ENCODE measurements at regions not wholly inside any gene's neighbourhood (a gene's known extent, or its start where the extent isn't known, plus 50 kb on each side); places are given as distances from the start of the nearest gene placed in this dataset.
"Not testable (repeated sequence)": the region's sequence is repeated elsewhere in the genome, so short reads cannot be mapped to it uniquely, and the experiment has no call there.

DNA sequence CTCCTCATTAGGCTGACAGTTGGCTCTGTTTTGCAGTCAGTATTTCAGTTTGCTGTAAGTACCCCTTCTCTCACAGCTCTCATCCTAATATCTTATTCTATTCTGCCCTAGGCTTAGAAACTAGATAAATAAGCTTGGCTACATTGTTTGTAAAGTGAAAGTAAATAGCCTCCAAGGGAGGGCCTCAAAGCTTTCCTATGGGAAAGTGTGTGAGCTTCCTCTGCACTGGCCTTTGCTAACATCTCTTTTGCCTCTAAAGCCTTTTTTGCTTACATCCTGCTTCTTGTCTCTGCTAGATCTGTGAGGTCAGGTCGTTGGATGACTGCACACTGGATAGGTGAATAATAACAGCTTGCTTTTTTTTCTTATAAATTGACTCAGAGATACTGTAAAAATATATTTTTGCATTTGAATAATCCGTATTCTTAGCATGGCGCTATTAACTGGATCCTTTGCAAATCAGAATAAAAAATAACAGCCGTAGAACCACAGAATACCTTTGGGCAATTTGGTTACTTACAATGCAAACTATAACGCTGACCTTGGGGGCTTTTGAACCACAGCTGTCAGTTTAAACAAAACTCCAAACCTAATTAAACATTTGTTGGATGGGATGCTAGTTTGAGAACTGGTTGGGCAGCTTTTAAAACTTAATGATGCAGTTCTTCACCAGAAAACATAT is 55.1 kb downstream of the TTC6 start:
- DNase-seq (ENCODE audit: low read depth): peak; percentile 3

GRCh38 chr14:37652042-37652441 is 56.6 kb downstream of the TTC6 start:
- DNase-seq (ENCODE audit: low read depth): no peak

- no peak for DNase-seq (ENCODE audit: low read depth)
Observed at GRCh38 chr14:37655418-37655817, 60.0 kb downstream of the TTC6 start.

DNA sequence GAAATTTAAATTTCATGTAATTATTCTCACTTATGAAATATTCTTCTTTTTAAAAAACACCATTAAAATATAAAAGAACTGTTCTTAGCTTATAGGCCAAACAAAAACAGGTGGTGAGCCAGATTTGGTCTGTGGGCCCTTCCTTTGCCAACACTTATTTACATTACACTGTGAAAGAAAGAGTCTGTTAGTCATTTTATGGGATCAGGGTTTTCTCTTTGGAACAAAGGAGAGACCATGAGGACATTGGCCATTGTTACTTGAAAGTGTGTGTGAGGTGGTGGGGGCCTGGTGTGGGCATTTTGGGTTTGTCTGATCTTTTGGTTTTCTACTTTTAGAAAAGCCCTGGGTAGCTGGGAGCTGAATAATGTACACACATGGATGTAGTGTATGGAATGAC is 62.7 kb downstream of the TTC6 start:
- DNase-seq (ENCODE audit: low read depth): no peak

GRCh38 chr14:37663498-37663897 is 68.1 kb downstream of the TTC6 start:
- no peak for DNase-seq (ENCODE audit: low read depth)

- DNase-seq (ENCODE audit: low read depth): no peak
Observed at GRCh38 chr14:37665479-37665878, 70.0 kb downstream of the TTC6 start.

DNA sequence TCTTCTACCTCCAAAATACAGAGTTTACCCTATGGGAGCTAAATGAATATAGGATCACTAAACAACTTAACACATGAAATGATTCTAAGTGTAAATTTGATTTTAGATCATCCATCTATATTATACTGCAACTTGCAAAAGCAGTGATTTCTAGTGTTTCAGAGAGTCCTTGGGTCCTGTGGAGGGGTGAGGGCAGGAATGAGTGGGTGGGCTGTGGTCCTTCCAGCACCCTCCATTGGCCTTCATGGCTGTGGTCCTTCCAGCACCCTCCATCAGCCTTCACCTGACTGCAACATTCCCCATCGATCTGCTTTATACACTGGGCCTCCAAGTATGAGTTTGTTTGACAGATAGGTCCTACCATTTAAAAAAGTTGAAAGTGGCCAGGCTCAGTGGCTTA is 70.5 kb downstream of the TTC6 start:
- no peak for DNase-seq (ENCODE audit: low read depth)

DNA sequence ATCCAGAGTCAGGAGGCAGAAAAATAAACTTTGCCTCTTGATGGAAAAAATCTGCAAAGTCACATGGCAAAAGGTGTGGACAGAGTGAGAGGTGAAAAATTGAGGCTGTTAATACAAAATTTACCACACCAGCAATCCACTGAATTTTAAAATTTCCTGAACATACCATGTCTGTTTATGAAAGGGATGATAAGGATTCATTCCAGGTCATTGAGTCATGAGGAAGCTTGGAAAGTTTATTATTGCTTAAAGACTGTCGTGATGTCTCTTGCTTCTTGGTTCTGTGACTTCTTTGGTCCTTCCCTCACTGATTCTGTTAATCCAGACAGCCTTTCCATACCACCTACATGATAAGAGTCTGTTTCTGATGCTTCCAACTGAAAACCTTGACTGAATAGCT is 73.2 kb downstream of the TTC6 start:
- peak; percentile 74 for DNase-seq (ENCODE audit: low read depth)

- no peak for DNase-seq (ENCODE audit: low read depth)
Observed at GRCh38 chr14:37669242-37669641, 73.8 kb downstream of the TTC6 start.

GRCh38 chr14:37673439-37673838 is 78.0 kb downstream of the TTC6 start:
- no peak for DNase-seq (ENCODE audit: low read depth)

GRCh38 chr14:37678916-37679315 is 83.5 kb downstream of the TTC6 start:
- peak; percentile 62 for DNase-seq (ENCODE audit: low read depth)

GRCh38 chr14:37681486-37681885 is 86.1 kb downstream of the TTC6 start:
- no peak for DNase-seq (ENCODE audit: low read depth)

- not testable (repeated sequence) for DNase-seq (ENCODE audit: low read depth)
Observed at GRCh38 chr14:37692680-37693079, 97.3 kb downstream of the TTC6 start.

DNA sequence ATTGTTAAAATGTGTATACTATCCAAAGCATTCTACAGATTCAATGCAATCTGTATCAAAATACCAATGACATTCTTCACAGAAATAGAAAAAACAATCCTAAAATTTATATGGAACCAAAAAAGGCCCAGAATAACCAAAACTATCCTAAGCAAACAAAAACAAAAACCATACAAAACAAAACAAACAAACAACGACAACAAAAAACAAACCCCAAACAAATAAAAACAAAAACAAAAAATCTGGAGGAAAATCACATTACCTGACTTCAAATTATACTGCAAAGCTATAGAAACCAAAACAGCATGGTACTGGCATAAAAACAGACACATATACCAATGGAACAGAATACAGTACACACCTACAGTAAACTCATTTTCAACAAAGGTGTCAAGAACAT is 98.0 kb downstream of the TTC6 start:
- DNase-seq (ENCODE audit: low read depth): not testable (repeated sequence)

DNA sequence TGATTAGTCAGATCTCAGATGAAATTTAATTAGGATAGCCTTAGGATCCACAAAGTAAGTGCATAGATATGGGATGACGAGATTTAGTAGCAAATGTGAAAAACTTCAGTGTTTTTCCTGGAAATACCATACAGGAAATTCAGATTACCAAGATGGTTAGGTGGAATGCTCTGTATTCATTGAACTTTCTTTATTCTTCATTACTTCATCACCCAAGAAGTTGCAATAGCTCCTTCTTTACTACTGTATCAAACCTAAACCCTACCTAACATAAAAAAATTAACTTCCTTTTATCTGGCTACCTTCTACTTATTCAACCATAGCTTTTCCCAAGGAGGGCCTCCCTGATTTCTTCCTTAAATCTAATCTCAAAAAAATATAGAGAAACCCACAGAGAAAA is 100.4 kb downstream of the TTC6 start:
- peak; percentile 56 for DNase-seq (ENCODE audit: low read depth)

DNA sequence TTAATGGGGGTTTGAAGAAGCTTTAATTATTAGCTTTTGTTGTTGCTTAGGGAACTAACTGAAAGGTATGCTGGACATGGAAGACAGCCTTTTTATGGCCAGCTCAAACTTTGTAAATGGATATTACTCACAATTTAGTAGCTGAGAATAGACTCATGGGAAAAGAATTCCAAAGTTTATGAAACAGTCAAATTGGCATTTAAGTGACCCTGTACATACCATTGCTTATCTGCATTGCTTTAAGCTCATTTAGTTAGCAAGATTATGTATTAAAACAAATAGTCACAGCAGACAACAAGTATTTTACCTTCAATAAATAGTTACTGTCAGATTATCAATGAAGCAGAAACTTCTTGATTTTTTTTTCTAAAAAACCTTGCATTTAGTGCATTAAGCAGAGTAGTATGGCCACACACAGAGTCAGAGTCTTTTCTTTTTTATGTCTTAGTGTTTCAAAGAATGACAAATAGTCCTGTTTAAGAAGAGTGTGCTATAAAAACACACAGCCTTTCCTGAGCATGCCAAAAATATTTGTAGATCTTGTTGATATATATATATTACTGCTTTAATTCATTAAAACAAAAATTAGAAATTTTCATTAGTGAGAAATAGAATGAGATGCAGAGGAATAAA is 102.2 kb downstream of the TTC6 start:
- DNase-seq (ENCODE audit: low read depth): peak; percentile 83

GRCh38 chr14:37698840-37699777 is 103.7 kb downstream of the TTC6 start:
- no peak for DNase-seq (ENCODE audit: low read depth)

GRCh38 chr14:37707716-37708115 is 112.3 kb downstream of the TTC6 start:
- no peak for DNase-seq (ENCODE audit: low read depth)

DNA sequence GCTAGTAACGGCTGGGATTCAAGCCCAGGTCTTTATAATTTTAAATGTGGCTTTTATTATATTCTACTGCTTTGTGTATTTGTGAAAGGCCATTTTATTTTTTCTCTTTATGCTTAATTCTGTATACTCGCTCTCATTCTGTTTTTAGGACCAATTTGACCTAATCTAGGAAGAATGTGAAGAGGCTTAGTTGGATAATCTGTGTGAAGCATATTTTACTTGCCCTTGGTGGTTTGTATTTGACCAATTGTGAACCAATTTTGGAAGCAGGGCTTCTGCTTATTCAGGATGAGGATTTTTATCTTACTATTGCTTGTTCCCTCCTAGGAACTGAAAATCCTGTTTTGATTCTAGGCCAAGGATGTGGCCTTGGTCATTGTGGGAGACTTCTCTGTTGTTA is 113.1 kb downstream of the TTC6 start:
- peak; percentile 65 for DNase-seq (ENCODE audit: low read depth)

DNA sequence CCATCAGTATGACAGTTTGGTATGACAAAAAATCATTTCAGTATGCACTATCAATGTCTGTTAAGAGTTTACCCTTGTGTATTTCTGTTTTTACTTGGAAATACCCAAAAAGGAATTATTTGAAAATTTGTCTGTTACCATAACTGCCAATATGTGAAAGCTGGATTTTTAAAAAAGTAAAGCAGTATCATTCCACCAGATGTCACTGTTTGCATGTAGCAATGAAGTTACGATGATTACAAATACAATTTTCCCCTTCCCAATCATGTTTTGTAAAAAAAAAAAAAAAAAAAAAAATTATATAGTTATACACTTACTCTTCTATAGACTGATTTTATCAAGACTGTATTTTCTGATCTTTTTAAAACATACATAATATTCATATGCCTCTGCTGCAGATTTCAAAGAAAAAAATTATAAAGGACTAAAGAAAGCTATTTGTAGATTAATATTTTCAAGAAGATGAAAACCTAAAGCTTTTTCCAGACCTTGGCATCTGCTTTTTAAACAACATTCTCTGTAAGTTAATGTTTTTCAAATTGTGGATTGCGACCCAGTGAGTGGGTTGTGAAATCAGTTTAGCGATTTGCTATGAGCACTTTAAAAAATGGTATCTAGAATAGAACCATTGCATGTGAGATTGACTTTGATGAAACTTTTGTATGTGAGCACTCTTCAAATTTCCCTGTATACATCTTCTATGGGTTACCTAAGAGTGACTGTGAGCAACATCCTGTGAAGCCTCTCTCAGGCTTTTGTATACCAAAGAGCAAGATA is 114.2 kb downstream of the TTC6 start:
- peak; percentile 34 for DNase-seq (ENCODE audit: low read depth)

GRCh38 chr14:37711356-37711830 is 116.0 kb downstream of the TTC6 start:
- no peak for DNase-seq (ENCODE audit: low read depth)

Measured in EH (cell line).